ENCODE measurements at regions not wholly inside any gene's neighbourhood (a gene's known extent, or its start where the extent isn't known, plus 50 kb on each side); places are given as distances from the start of the nearest gene placed in this dataset.

DNA sequence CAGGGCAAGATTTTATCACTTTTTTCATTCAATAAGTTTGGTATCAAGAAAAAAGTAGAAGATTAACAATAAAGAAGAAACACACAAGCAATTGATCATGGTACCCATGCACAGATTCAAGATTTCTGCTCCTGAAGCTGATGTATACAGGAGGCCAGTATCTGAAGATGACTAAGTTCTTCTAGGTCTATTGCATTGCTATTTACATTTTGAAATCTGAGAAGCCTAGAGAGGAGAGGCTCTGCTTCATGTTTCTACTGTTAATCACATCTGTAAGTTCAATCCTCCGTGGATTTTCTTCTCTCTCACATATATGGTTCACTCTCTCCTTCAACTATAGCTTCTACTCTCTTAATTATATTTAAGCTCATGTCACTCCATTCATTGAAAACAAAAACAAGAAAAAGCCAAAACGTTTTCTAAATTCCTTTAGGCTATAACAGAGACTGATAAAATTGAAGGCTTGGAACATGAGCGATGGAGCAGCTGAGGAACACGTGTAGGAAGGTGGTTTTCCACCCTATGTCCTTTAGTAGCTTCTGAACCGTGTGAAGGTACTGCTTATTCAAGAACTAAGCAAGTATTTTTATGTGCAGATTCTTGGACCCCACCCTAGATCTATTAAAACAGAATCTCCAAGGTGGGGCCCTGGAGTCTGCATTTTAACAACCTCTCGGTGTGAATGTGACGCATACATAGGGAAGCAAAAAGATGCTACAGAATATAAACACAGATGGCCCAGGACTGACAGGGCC, 198.2 kb downstream of the EFNB2 start:
- Histone ChIP-seq H2AFZ (ENCODE audit: low read depth, low read length) (no peak overlapping the region), H3K27me3 (ENCODE audit: low read depth, low read length) (no peaks in the 10 kb centered on the region), H3K36me3 (replicated peaks; ENCODE audit: low read depth, low read length) (no peaks in the 10 kb centered on the region), H3K4me2 (ENCODE audit: low read length) (no peak overlapping the region), H3K27ac (ENCODE audit: low read length) (no peak overlapping the region), H3K9ac (ENCODE audit: low read length) (no peak overlapping the region), H3K79me2 (ENCODE audit: low read length) (no peaks in the 10 kb centered on the region), H3K9me3 (ENCODE audit: insufficient read depth, low read length) (0 out of 2 replicates have a peak, but pooled peaks cover 5% of the 10 kb centered on the region), H3K4me1 (ENCODE audit: low read length) (no peaks in the 10 kb centered on the region), H3K4me3 (ENCODE audit: low read length) (no peak overlapping the region), H4K20me1 (ENCODE audit: insufficient read depth, low read length) (no peaks in the 10 kb centered on the region)
- no peak for TF ChIP-seq EZH2phosphoT487 (IDR thresholded peaks at IDR 0.05; ENCODE audit: low read depth)
- TF ChIP-seq CTCF (IDR thresholded peaks at IDR 0.05; ENCODE audit: low read depth, low read length), result no peak

DNA sequence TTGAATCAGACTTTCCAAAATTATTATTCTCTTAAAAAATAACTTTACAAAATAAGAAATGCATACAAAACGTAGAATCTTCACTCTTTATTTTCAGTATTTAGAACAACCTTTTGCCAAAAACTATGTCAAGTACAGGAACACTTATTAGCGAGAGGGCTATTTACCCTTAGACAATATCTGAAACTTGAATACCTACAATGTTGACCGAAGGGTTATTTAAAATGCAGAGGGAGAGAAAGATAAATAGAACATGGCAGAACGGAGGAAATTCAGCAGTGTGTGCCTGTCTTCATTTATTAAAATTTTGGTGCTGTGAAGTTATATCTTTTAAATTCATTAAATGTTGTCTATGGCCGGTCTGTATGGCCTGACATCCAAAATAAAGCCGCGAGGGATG, 198.8 kb downstream of the EFNB2 start:
- H3K27me3 ChIP-seq (ENCODE audit: low read depth, low read length), result no peaks in the 10 kb centered on the region
- H3K4me2 ChIP-seq (ENCODE audit: low read length), result no peak overlapping the region
- no peaks in the 10 kb centered on the region for H3K36me3 ChIP-seq (replicated peaks; ENCODE audit: low read depth, low read length)
- H3K79me2 ChIP-seq (ENCODE audit: low read length), result no peaks in the 10 kb centered on the region
- no peaks in the 10 kb centered on the region for H3K4me1 ChIP-seq (ENCODE audit: low read length)
- no peak overlapping the region for H3K9ac ChIP-seq (ENCODE audit: low read length)
- H3K27ac ChIP-seq (ENCODE audit: low read length), result no peak overlapping the region
- H4K20me1 ChIP-seq (ENCODE audit: insufficient read depth, low read length), result no peaks in the 10 kb centered on the region
- TF ChIP-seq EZH2phosphoT487 (IDR thresholded peaks at IDR 0.05; ENCODE audit: low read depth) (no peak), CTCF (IDR thresholded peaks at IDR 0.05; ENCODE audit: low read depth, low read length) (no peak)
- H3K4me3 ChIP-seq (ENCODE audit: low read length), result no peak overlapping the region
- no peak overlapping the region for H2AFZ ChIP-seq (ENCODE audit: low read depth, low read length)
- H3K9me3 ChIP-seq (ENCODE audit: insufficient read depth, low read length), result 0 out of 2 replicates have a peak, but pooled peaks cover 5% of the 10 kb centered on the region

- Histone ChIP-seq H3K27ac (ENCODE audit: low read length) (no peak overlapping the region), H3K4me1 (ENCODE audit: low read length) (no peaks in the 10 kb centered on the region), H4K20me1 (ENCODE audit: insufficient read depth, low read length) (no peaks in the 10 kb centered on the region), H3K4me2 (ENCODE audit: low read length) (no peak overlapping the region), H3K79me2 (ENCODE audit: low read length) (no peaks in the 10 kb centered on the region), H3K36me3 (replicated peaks; ENCODE audit: low read depth, low read length) (no peaks in the 10 kb centered on the region), H2AFZ (ENCODE audit: low read depth, low read length) (no peak overlapping the region), H3K9ac (ENCODE audit: low read length) (no peak overlapping the region), H3K27me3 (ENCODE audit: low read depth, low read length) (no peaks in the 10 kb centered on the region), H3K9me3 (ENCODE audit: insufficient read depth, low read length) (no peaks in the 10 kb centered on the region), H3K4me3 (ENCODE audit: low read length) (no peak overlapping the region)
- TF ChIP-seq EZH2phosphoT487 (IDR thresholded peaks at IDR 0.05; ENCODE audit: low read depth), result no peak
- no peak for TF ChIP-seq CTCF (IDR thresholded peaks at IDR 0.05; ENCODE audit: low read depth, low read length)
Observed at GRCh38 chr13:106332621-106333020, 202.8 kb downstream of the EFNB2 start.

- no peaks in the 10 kb centered on the region for H3K36me3 ChIP-seq (replicated peaks; ENCODE audit: low read depth, low read length)
- no peaks in the 10 kb centered on the region for H3K79me2 ChIP-seq (ENCODE audit: low read length)
- H3K27ac ChIP-seq (ENCODE audit: low read length), result no peak overlapping the region
- no peak overlapping the region for H3K4me2 ChIP-seq (ENCODE audit: low read length)
- no peaks in the 10 kb centered on the region for H4K20me1 ChIP-seq (ENCODE audit: insufficient read depth, low read length)
- no peaks in the 10 kb centered on the region for H3K4me1 ChIP-seq (ENCODE audit: low read length)
- H3K9ac ChIP-seq (ENCODE audit: low read length), result no peak overlapping the region
- no peaks in the 10 kb centered on the region for H3K9me3 ChIP-seq (ENCODE audit: insufficient read depth, low read length)
- no peak overlapping the region for H2AFZ ChIP-seq (ENCODE audit: low read depth, low read length)
- no peak overlapping the region for H3K4me3 ChIP-seq (ENCODE audit: low read length)
- no peaks in the 10 kb centered on the region for H3K27me3 ChIP-seq (ENCODE audit: low read depth, low read length)
- TF ChIP-seq CTCF (IDR thresholded peaks at IDR 0.05; ENCODE audit: low read depth, low read length), result no peak
- no peak for TF ChIP-seq EZH2phosphoT487 (IDR thresholded peaks at IDR 0.05; ENCODE audit: low read depth)
Observed at GRCh38 chr13:106331116-106331515, 204.3 kb downstream of the EFNB2 start.

Data from OCI-LY3 (cell line).